ENCODE measurements at regions not wholly inside any gene's neighbourhood (a gene's known extent, or its start where the extent isn't known, plus 50 kb on each side); places are given as distances from the start of the nearest gene placed in this dataset.

- TF ChIP-seq SP1 (IDR thresholded peaks at IDR 0.05; ENCODE audit: low read depth, low read length) (no peak), SIX5 (IDR thresholded peaks at IDR 0.05; ENCODE audit: low read depth, low read length) (no peak)
Measured at GRCh38 chr22:25477358-25477757, 87.1 kb upstream of the GRK3 start (continued).

Data from H1 (cell line).